Endodermal cell (in vitro differentiated cells): ENCODE measurements at regions not wholly inside any gene's neighbourhood (a gene's known extent, or its start where the extent isn't known, plus 50 kb on each side); places are given as distances from the start of the nearest gene placed in this dataset.

Source experiments
- DNase-seq: peaks from one replicate; pipeline ENCODE4 v3.0.0-alpha.2; 2017
- H3K27ac ChIP-seq: 2 replicates; pipeline ENCODE4 v1.5.1; 2013; ENCODE audit warnings: mild to moderate bottlenecking, low read depth, low read length, moderate library complexity
- H3K27me3 ChIP-seq: 2 replicates; pipeline ENCODE4 v1.6.1; 2013; ENCODE audit warnings: mild to moderate bottlenecking, low read length, moderate library complexity; ENCODE audit not compliant: insufficient read depth, control insufficient read depth, poor library complexity, severe bottlenecking
- H3K36me3 ChIP-seq: 2 replicates; pipeline ENCODE4 v1.7.0; 2013; ENCODE audit warnings: mild to moderate bottlenecking, low read length, moderate library complexity; ENCODE audit not compliant: control insufficient read depth, insufficient read depth
- H3K4me1 ChIP-seq: one replicate; pipeline ENCODE4 v1.7.0; 2013; ENCODE audit warnings: low read length; ENCODE audit not compliant: control insufficient read depth, insufficient read depth
- H3K4me3 ChIP-seq: 2 replicates; pipeline ENCODE4 v1.5.1; 2013; ENCODE audit warnings: mild to moderate bottlenecking, low read length, moderate library complexity
- H3K9ac ChIP-seq: 2 replicates; pipeline ENCODE4 v1.6.1; 2013; ENCODE audit warnings: mild to moderate bottlenecking, low read length, moderate library complexity; ENCODE audit not compliant: poor library complexity, severe bottlenecking; ENCODE audit errors: extremely low read depth
- H3K9me3 ChIP-seq: 2 replicates; pipeline ENCODE4 v1.6.1; 2013; ENCODE audit warnings: mild to moderate bottlenecking, low read length, moderate library complexity; ENCODE audit not compliant: control insufficient read depth
- H3K27ac Mint-ChIP-seq: 2 replicates; pipeline ENCODE4 v1.8.0; 2020; ENCODE audit warnings: mixed read lengths
- H3K27me3 Mint-ChIP-seq: 2 replicates; pipeline ENCODE4 v1.8.0; 2021; ENCODE audit warnings: mild to moderate bottlenecking, mixed read lengths; ENCODE audit not compliant: insufficient read depth
- H3K36me3 Mint-ChIP-seq: 2 replicates; pipeline ENCODE4 v1.8.0; 2020; ENCODE audit warnings: low read depth, mixed read lengths
- H3K4me1 Mint-ChIP-seq: 2 replicates; pipeline ENCODE4 v1.8.0; 2020; ENCODE audit warnings: mixed read lengths
- H3K4me3 Mint-ChIP-seq: 2 replicates; pipeline ENCODE4 v1.8.0; 2020; ENCODE audit warnings: mild to moderate bottlenecking, moderate library complexity, mixed read lengths
- H3K9me3 Mint-ChIP-seq: 2 replicates; pipeline ENCODE4 v1.8.0; 2020; ENCODE audit warnings: mild to moderate bottlenecking, mixed read lengths
- WGBS, 2 experiments: methylation state at CpG; one replicate each; pipeline versions ENCODE4 v1.1.5 to v1.1.7; 2013; ENCODE audit warnings: missing lambda C conversion rate in 2 of 2, mixed read lengths in 1 of 2; ENCODE audit not compliant: insufficient coverage in 1 of 2, insufficient read length in 1 of 2; 5-methylcytosine and 5-hydroxymethylcytosine counted together
- TF ChIP-seq, protein P1 (sequence below): fragments of 200-600 bp; sonication (generic); conservative IDR thresholded peaks from 2 replicates; pipeline ENCODE4 v1.5.0; 2021; ENCODE audit warnings: antibody characterized with exemption, mild to moderate bottlenecking

DNA sequence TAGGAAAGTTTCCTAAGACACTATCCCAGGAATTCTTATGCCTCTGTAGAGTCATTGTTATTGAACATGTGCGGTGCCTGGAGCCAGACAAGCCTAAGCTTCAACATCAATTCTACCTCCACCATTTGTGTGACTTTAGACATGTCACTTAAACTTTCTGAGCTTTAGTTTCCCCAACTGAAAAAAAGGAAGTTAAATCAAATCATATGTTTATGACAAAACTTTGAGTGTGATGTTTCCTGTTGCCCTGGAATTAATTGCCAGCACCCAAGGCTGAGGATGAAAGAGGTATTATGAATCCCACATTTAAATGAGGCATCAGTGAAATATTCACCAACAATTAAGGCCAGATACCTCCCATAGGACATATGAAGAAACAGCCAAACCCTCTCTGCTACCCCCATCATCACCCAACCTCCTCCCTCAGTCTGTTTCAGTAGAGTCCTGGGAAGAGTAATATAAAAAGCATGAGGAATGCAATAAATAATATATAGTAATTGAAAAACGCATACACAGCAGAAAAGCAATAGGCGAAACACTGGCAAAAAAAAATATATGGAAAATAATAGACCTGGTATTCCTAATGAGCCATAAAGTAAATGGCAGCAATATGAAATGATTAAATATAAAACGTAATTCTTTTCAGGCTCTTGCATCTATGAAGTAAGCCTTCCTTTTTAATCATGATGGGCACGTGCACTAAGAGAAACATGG lies 182.0 kb upstream of the DCN start:
- Mint-ChIP-seq H3K27me3 (no peaks in the 10 kb centered on the region), H3K4me1 (peaks cover 15% of the 10 kb centered on the region), H3K27ac (no peak overlapping the region), H3K9me3 (no peaks in the 10 kb centered on the region), H3K36me3 (no peaks in the 10 kb centered on the region), H3K4me3 (no peak overlapping the region)
- H3K27me3 ChIP-seq = no peaks in the 10 kb centered on the region
- DNase-seq = no peak
- H3K9me3 ChIP-seq = no peaks in the 10 kb centered on the region
- TF ChIP-seq, protein P1, sequence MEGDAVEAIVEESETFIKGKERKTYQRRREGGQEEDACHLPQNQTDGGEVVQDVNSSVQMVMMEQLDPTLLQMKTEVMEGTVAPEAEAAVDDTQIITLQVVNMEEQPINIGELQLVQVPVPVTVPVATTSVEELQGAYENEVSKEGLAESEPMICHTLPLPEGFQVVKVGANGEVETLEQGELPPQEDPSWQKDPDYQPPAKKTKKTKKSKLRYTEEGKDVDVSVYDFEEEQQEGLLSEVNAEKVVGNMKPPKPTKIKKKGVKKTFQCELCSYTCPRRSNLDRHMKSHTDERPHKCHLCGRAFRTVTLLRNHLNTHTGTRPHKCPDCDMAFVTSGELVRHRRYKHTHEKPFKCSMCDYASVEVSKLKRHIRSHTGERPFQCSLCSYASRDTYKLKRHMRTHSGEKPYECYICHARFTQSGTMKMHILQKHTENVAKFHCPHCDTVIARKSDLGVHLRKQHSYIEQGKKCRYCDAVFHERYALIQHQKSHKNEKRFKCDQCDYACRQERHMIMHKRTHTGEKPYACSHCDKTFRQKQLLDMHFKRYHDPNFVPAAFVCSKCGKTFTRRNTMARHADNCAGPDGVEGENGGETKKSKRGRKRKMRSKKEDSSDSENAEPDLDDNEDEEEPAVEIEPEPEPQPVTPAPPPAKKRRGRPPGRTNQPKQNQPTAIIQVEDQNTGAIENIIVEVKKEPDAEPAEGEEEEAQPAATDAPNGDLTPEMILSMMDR = no peak
- WGBS, 2 experiments = 87 to 94% methylated on average over 3 to 5 of the region's 5 CpGs
- H3K4me3 ChIP-seq = no peak overlapping the region
- no peak overlapping the region for H3K27ac ChIP-seq
- H3K4me1 ChIP-seq = no peaks in the 10 kb centered on the region
- no peaks in the 10 kb centered on the region for H3K36me3 ChIP-seq
- H3K9ac ChIP-seq = no peak overlapping the region

GRCh38 chr12:91361864-91362263 lies 179.2 kb upstream of the DCN start:
- TF ChIP-seq, protein P1 = peak; percentile 82
- Histone ChIP-seq H3K4me1 (no peaks in the 10 kb centered on the region), H3K36me3 (no peaks in the 10 kb centered on the region), H3K9ac (no peak overlapping the region), H3K9me3 (no peaks in the 10 kb centered on the region), H3K27me3 (no peaks in the 10 kb centered on the region), H3K4me3 (no peak overlapping the region), H3K27ac (no peak overlapping the region)
- Mint-ChIP-seq H3K27me3 (no peaks in the 10 kb centered on the region), H3K36me3 (no peaks in the 10 kb centered on the region), H3K4me1 (no peaks in the 10 kb centered on the region), H3K27ac (no peak overlapping the region), H3K9me3 (no peaks in the 10 kb centered on the region), H3K4me3 (no peak overlapping the region)
- DNase-seq = no peak
- WGBS, 2 experiments = 60 to 64% methylated on average over 1 to 5 of the region's 5 CpGs

- Mint-ChIP-seq H3K4me3 (no peak overlapping the region), H3K27me3 (no peaks in the 10 kb centered on the region), H3K27ac (no peak overlapping the region), H3K9me3 (no peaks in the 10 kb centered on the region), H3K36me3 (no peaks in the 10 kb centered on the region), H3K4me1 (no peaks in the 10 kb centered on the region)
- WGBS, 2 experiments = 93 to 100% methylated on average over 2 of the region's 2 CpGs
- H3K27ac ChIP-seq = no peak overlapping the region
- no peaks in the 10 kb centered on the region for H3K4me1 ChIP-seq
- H3K9ac ChIP-seq = no peak overlapping the region
- H3K27me3 ChIP-seq = no peaks in the 10 kb centered on the region
- no peak for DNase-seq
- H3K36me3 ChIP-seq = no peaks in the 10 kb centered on the region
- H3K9me3 ChIP-seq = no peaks in the 10 kb centered on the region
- no peak overlapping the region for H3K4me3 ChIP-seq
- TF ChIP-seq, protein P1 = no peak
These were observed 174.8 kb upstream of the DCN start for GRCh38 chr12:91357381-91357780.
